GM21367 (cell line): ENCODE measurements at regions not wholly inside any gene's neighbourhood (a gene's known extent, or its start where the extent isn't known, plus 50 kb on each side); places are given as distances from the start of the nearest gene placed in this dataset.

Experiments
- ATAC-seq: cut with Tn5 transposase; IDR thresholded peaks from one replicate; pipeline ENCODE4 v1.9.1; 2021; ENCODE audit not compliant: unreplicated experiment

DNA sequence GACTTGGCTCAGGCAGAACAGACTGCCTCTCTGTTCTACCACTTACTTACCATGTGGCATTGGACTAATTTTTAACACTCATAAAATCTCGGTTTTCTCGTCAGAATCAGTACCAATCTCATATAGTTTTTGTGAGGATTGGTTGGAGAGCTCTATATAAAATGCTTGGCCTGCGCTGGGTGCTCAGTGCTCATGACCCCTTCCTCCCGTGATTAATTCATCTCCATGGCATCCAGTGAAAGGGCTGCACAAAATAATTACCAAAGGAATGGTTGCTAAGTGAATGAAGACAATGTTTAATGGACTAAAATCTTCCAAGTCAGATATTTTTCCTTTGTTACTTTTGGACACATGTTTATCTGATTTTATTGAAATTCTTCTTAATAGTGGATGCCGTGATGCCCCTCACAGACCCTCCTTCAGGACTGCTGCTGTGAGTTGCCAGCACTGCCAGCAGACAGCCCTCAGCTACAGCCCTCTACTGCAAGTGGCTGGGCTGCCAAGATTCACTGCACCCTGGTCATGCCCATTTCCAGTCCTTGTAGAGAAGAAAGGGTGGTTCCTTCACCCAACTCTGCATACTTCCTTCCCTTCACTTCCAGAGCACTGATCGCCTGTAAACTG, 436.5 kb downstream of the LMO4 start:
- ATAC-seq, result no peak

- ATAC-seq, result no peak
Measured at GRCh38 chr1:87765681-87766070, 437.0 kb downstream of the LMO4 start.

GRCh38 chr1:87766737-87767136, 438.1 kb downstream of the LMO4 start:
- no peak for ATAC-seq

DNA sequence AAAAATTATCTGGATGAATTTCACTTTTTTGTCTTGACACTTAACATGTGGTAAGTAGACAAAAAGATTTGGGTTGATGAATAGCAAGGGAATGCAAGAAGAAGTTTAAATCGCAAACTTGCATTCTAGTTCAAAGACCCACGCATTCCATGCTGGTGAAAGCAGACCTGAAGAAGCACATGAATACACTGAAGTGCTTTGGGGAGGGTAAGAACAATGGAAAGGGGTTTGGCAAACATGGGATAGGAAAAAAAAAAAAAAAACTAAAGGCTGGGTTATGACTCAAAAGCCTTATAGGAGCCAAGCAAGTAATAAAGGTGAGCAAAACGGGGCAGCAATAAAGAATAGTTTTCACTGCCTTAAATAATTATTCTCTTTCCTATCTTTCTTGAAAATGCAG, 450.2 kb downstream of the LMO4 start:
- ATAC-seq, result no peak

DNA sequence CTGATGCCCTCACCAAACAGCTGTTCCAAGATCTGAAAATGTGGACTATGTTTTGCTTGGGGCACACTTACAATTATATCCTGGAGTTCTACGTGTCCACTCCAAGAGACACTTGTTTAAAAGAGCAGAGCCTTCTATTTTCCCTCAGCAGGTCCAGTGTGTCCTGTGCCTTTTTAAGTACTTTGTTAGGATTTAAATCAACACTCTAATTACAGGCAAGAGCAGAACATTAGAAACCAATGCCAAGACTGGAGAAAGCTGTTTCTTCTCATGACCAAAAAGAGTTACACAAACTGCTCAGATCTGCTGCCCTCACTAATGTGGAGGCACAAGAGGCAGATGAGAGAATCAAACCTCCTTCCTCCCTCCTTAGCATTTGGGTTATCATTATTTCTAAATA, 452.9 kb downstream of the LMO4 start:
- no peak for ATAC-seq

DNA sequence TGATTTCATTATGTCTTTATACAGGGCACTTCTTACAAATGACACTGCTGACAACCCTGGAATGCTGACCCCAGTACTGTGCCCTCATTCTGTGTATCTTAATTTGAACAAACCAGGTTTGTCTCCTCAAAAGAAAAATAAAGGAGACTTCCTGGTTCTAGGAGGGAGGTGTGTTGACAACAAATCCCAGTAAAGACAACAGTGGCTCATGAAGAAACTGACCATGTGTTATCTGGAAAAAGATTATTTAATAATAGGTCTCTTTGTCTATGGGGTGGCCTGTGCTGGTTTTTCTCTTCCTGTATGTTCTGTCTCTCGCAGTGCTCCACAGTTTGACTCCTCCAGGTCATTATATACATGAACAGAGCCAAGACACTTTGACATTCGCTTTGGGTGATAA, 454.6 kb downstream of the LMO4 start:
- ATAC-seq, result no peak

GRCh38 chr1:87785386-87785785, 456.7 kb downstream of the LMO4 start:
- no peak for ATAC-seq

- no peak for ATAC-seq
Measured at GRCh38 chr1:87786229-87786628, 457.5 kb downstream of the LMO4 start.

DNA sequence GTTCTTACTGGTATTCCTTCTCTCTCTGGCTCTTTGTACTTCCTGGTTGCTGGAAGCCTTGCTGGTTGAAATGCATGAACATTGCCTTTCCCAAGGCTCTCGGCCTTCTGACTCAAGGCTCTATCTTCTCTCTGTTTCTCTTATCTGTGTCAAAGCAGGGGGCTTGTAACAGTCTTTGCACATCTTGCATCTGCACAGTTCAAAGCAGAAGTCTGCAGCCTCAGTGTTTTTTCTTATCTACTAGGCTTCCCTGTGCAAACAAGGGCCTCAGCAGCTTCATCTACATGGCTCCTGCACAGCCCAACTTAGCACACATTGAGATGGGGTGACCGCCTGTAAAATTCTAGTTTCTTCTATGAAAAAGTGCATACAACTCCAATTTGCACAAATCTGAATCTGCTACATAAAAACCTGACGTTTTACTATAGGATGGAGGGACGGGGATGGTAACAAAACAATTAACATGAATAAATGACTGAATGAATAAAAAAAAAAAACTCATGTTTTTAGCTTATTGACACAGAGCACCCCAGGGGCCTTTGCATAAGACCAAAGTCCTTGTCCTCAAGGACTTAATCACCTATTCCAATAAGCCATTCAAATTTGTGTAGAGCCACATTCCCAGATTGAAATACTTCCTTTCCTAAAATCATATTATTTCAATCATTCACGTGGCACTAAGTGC, 458.3 kb downstream of the LMO4 start:
- no peak for ATAC-seq

GRCh38 chr1:87787551-87787950, 458.9 kb downstream of the LMO4 start:
- no peak for ATAC-seq

DNA sequence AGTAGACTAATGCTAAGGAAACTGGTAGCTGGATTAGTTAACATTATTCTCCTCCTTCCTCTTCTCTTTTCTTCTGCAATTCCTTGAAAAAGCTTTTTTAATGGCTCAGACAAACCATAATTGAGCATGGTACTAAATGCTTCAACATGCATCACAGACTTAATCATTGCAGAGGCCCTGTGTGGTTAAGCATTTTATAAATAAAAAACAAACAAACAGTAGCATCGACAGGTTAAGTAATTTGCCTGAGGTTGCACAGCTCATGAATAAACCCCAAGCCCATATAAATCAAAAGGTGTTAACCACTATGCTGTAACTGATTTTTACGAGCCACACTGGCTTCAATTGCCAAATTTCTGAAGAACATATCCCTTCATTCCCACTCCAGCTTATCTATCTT, 462.1 kb downstream of the LMO4 start:
- no peak for ATAC-seq

- ATAC-seq, result no peak
Measured at GRCh38 chr1:87791931-87792740, 463.5 kb downstream of the LMO4 start.

DNA sequence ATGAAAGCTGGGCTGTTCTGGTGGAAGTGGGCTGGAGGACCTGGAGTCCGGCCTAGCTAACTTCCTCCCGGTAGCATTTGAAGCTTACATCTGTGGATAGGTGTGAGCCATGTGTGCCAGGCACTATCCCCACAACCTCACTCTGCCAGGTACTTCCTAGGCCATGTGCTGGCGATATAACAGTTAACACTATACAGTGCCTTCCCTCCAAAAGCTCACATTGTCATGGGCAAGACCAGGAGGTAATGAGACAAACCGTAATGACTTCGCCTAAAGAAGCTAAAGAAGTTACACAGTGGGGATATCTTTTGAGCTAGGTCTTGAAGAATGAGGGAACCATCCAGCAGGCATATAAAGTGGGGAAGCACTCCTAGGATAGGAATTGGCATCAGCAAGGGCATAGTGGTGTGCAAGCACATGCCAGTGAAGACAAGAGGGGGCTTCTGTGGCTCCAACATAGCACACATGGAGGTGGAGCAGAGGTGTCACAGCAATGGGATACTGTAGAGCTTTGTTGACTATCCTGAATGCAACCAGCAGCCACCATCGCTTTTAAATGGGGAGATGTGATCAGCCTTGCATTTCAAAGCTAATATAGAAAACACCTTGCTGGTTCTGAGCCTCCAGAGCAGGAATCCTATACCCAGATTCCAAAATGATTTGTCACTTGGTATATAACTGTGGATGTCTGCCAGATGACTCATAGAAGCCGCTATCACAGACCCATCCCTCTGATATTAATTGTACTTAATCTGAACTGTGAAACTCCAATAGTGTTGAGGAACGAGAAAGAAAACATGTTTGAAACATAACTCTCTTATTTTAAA, 466.3 kb downstream of the LMO4 start:
- ATAC-seq, result no peak

DNA sequence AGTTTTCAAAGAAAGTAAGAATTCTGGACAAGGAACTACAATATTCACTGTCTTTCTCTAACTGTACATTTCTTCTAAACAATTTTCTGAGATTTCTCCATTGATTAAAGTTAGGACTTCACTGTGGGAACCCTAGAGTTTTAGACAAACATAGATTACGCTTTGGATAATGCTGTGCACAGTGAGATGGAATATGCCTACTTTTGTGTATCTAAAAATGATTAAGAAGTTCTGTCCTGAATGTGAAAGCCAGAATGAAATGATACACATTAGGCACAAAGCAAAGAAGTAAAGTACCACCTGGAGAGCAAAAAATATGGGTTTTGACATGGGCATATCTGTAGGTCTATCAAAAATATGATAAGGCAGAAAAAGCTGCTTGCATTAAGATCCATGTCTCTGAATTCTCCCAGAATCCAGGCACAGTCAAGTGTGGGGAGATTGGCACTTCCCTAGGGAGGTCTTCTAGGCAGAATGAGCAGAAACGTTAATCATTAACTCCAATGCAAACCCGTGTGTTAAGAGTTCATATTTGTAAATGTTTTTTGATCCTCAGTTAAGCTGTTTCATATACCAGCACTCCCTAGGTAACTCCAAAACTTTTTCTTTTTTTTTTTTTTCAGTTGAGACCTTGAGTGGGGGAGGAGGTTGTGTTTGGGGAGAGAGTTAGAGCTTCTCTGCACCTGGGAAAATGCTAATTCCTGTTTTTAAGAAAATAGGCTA, 467.1 kb downstream of the LMO4 start:
- ATAC-seq, result no peak

GRCh38 chr1:87796471-87796901, 467.8 kb downstream of the LMO4 start:
- ATAC-seq, result no peak

GRCh38 chr1:87799451-87799850, 470.8 kb downstream of the LMO4 start:
- ATAC-seq, result no peak

DNA sequence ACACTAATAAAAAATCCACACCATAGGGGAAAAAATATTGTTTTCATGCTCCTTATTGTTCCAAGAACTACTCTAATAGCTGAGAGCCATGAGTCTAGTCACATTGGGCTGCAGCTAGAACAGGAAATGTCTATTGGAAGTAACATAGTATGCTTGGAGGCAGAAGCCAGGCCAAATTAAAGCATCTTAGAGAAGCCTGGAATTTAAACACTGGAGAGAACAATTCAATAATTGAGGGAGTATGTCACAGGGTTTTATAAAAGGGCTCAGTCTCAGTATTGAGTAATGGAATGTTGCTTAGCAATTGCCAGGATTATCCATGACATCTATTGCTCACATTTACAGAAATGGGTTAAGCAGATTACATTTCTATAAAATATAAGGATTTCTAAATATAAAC, 471.3 kb downstream of the LMO4 start:
- no peak for ATAC-seq

GRCh38 chr1:87803375-87803774, 474.7 kb downstream of the LMO4 start:
- no peak for ATAC-seq

- ATAC-seq, result no peak
Measured at GRCh38 chr1:87804128-87804527, 475.4 kb downstream of the LMO4 start.

DNA sequence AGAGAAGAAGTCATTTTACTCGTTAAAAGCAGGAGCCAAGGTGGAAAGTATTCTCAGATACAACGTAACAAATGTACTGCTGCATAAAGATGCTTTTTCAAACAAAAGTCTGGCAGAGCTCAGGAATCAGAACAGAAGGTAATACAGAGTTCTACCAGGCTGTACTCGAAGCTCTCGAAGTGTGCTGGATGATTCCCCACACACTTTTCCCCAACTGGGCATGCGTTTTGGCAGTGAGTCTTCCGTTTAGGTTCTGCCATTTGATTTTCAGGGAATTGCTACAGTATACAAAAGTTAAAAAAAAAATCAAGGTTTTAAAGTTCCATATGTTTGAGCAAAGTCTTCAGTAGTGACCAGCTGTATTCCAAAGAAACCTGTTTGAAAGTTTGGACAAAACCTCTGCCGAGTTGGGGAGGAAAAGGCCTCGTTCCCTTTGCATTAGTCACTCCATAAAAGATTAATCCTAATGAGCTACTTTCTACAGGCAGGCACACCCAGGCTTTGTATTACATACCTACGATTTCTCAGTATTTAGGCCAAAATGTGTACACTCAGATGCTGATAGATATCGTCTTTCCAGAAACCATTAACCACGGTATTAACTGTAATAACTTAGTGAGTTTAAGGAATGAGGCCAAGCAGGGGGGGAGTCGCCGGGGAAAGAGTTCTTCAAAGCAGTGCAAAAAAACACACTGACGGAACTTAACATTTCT, 477.1 kb downstream of the LMO4 start:
- ATAC-seq, result no peak
